Thyroid gland (tissue), 4 donors: ENCODE measurements at regions not wholly inside any gene's neighbourhood (a gene's known extent, or its start where the extent isn't known, plus 50 kb on each side); places are given as distances from the start of the nearest gene placed in this dataset.

ENCODE experiments used
- POLR2A ChIP-seq, 2 donors: fragments of 450-650 bp; IDR thresholded peaks; one replicate each; pipeline ENCODE4 v1.6.1; 2017; ENCODE audit warnings: antibody characterized with exemption in 2 of 2, mild to moderate bottlenecking in 2 of 2, moderate library complexity in 1 of 2
- TF ChIP-seq, protein P1 (sequence below), 6 experiments: fragments of 200-600 bp in 3 of 6; fragments of 450-650 bp in 3 of 6; sonication (generic) in 3 of 6; IDR thresholded peaks; one replicate each; pipeline ENCODE4 v1.5.1; 2016 to 2019; ENCODE audit warnings: antibody characterized with exemption in 6 of 6, mild to moderate bottlenecking in 2 of 6, inconsistent platforms in 1 of 6, moderate library complexity in 1 of 6

DNA sequence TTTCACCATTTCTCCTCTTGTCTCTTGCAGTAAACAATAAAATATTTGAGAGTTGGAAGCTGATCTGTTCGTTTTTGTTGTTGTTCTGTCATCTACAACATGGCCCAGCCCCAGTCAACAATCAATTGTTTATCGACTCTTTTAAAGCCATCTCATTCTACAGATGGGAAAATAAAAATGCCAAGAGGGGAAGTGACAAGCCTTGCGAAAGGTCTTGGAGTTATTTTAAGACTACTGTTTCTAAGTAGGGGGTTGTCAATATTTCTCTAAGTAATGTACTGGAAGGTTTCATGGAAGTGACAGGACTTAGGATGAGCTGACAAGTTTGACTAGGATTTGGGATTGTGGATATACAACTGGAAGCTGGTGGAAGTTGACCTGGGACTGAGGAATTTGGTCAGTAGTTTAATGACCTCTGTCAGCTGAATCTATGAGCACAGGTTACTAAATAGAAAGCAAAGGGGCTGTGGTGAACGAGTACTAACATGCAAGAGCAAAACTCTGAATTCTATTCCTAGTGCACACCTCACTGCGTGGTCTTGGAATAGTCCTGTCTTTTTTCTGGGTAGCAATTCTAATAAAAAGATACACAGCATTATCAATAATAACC lies 57.5 kb upstream of the ADRB2 start:
- no peak for TF ChIP-seq POLR2A (IDR thresholded peaks at IDR 0.05)
- TF ChIP-seq, protein P1, sequence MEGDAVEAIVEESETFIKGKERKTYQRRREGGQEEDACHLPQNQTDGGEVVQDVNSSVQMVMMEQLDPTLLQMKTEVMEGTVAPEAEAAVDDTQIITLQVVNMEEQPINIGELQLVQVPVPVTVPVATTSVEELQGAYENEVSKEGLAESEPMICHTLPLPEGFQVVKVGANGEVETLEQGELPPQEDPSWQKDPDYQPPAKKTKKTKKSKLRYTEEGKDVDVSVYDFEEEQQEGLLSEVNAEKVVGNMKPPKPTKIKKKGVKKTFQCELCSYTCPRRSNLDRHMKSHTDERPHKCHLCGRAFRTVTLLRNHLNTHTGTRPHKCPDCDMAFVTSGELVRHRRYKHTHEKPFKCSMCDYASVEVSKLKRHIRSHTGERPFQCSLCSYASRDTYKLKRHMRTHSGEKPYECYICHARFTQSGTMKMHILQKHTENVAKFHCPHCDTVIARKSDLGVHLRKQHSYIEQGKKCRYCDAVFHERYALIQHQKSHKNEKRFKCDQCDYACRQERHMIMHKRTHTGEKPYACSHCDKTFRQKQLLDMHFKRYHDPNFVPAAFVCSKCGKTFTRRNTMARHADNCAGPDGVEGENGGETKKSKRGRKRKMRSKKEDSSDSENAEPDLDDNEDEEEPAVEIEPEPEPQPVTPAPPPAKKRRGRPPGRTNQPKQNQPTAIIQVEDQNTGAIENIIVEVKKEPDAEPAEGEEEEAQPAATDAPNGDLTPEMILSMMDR (IDR thresholded peaks at IDR 0.05): no peak
